HG03442 (cell line): ENCODE measurements at regions not wholly inside any gene's neighbourhood (a gene's known extent, or its start where the extent isn't known, plus 50 kb on each side); places are given as distances from the start of the nearest gene placed in this dataset.
"Not testable (repeated sequence)": the region's sequence is repeated elsewhere in the genome, so short reads cannot be mapped to it uniquely, and the experiment has no call there.

Experiments used
- ATAC-seq: cut with Tn5 transposase; IDR thresholded peaks from one replicate; pipeline ENCODE4 v1.9.1; 2021; ENCODE audit warnings: mild to moderate bottlenecking, moderate library complexity; ENCODE audit not compliant: unreplicated experiment

GRCh38 chr2:182593394-182593975 is 122.6 kb upstream of the DNAJC10 start:
- ATAC-seq, result no peak

DNA sequence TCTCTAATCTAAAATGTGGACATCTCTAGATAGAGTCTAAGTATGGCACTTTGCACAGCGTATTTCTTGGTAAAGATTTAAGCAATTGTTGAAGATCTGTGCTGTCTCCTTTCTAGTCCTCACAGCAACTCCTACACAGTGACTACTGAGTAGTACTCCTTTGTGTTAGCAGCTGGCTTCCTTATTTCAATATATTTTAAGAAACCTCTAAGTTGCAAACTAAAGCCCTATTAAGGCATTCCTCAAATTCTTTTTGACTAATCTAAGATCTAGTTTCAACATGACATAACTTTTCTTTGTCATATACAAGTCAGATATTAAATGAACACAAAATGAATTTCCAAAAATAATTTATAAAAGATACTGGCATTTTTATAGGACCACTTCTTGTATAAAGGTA is 121.8 kb upstream of the DNAJC10 start:
- ATAC-seq, result no peak

- no peak for ATAC-seq
Measured at GRCh38 chr2:182595650-182596049, 120.4 kb upstream of the DNAJC10 start.

DNA sequence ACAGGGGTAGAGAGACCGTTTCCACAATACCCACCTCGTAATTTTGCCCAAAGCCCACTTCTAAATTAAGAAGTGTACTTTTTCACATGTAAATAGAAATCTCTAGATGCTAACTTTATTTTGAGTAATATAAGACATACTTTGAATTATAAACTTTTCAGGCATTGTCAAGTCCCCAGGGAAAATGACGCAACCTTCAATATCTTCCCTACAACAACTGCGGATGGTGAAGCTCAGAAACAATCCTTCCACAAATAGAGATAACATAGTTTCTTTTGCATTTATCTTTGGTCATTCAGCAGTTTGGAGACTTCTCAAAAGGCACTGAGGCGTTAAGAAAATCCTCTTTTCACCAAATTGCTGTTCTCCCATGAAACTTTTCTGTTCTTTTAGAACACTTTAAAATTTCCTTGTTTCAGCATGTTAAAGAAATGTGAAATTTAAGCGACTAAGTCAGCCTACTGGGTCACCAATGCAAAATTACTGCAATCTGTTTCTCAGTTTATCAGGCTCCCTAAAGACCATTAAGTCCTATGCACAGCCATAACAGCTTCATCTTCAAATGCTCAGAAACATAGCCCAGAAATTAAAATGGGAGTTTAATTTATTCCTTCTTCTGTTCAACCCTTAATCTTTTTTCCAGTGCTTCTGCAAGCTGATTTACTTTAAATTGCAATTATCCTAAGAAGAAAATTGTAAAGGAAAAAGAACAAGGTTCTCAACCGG is 118.3 kb upstream of the DNAJC10 start:
- no peak for ATAC-seq

DNA sequence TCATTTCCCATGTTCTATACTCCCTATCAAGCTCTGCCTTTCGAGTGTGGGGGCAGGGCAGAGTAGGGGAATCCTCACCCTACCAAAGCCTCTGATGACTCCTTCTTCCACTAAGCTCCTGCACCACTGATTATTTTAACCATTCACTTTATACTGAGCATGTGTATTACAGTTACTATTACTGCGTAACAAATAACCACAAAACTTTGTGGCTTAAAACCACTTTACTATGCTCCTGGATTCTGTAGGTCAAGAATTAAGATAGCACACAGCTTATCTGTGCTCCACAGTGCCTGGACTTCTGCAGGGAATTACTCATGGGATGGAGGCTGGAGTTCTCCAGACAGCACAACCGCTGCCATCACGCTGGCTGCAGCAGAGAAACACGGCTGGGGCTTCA is 117.4 kb upstream of the DNAJC10 start:
- ATAC-seq, result no peak

- no peak for ATAC-seq
Measured at GRCh38 chr2:182605166-182605565, 110.9 kb upstream of the DNAJC10 start.

- peak; percentile 60 for ATAC-seq
Measured at GRCh38 chr2:182606728-182607681, 109.1 kb upstream of the DNAJC10 start.

- ATAC-seq, result no peak
Measured at GRCh38 chr2:182608181-182608845, 107.7 kb upstream of the DNAJC10 start.

DNA sequence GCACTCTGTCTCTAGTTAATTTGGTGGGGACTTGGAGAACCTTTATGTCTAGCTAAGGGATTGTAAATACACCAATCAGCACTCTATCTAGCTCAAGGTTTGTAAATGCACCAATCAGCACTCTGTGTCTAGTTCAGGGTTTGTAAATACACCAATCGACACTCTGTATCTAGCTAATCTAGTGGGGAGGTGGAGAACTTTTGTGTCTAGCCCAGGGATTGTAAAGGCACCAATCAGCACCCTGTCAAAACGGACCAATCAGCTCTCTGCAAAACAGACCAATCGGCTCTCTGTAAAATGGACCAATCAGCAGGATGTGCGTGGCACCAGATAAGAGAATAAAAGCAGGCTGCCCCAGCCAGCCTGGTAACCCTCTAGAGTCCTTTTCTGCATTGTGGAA is 107.1 kb upstream of the DNAJC10 start:
- not testable (repeated sequence) for ATAC-seq

DNA sequence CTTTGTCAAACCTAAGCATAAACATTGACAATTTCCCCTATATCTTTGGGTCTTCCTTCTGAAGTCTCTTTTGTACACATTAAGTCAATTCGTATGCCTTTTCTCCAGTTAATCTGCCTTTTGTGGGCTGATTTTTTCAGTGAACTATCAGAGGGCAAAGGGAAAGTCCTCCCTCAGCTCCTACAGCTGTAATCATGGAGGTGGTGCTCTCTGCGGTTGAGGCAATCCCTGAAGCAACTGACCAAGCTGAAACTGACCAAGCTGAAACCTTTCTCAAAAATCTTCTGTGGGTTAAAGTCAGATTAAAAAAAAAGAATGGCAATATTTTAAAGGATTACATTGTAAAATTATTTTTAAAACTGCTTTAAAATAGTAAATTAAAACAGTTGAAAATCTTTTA is 105.8 kb upstream of the DNAJC10 start:
- ATAC-seq, result no peak

GRCh38 chr2:182611009-182611408 is 105.0 kb upstream of the DNAJC10 start:
- no peak for ATAC-seq

DNA sequence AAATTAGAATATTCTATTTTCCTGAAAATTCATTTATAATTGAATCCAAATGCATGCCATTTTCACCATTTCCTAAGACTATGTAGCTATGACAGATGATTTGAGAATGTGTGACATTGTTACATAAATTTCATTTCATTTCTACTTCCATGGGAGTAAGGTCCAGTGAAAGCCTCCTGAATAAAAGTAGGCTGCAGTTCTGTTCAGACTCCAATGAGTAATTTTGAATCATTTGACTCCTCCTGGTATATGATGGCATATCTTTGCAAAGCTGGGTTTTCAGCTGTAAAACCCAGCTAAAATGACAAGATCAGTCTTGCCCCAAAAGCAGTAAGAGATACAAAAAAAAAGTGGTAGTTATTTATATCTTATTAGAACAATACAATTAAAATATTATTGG is 101.0 kb upstream of the DNAJC10 start:
- no peak for ATAC-seq

- ATAC-seq, result no peak
Measured at GRCh38 chr2:182616471-182617393, 99.3 kb upstream of the DNAJC10 start.

- ATAC-seq, result no peak
Measured at GRCh38 chr2:182618672-182619079, 97.4 kb upstream of the DNAJC10 start.

DNA sequence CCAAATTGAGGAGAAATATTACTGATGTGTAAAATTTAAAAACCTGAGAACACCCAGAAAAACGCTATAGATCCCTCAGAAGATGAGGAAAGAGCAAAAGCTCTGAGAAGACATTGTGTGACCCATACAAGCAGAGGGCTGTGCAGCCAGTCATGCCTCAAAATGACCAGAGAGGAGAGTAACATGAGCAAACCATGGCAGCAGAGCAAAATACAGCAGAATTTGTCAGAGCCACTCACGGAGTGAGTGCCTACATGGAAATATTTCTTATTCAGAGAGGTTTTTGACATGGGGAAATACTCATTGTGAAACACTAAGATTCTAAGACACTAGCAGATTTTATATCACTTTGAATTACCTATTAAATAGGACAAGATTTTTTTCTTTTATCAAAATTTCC is 96.8 kb upstream of the DNAJC10 start:
- ATAC-seq, result no peak

DNA sequence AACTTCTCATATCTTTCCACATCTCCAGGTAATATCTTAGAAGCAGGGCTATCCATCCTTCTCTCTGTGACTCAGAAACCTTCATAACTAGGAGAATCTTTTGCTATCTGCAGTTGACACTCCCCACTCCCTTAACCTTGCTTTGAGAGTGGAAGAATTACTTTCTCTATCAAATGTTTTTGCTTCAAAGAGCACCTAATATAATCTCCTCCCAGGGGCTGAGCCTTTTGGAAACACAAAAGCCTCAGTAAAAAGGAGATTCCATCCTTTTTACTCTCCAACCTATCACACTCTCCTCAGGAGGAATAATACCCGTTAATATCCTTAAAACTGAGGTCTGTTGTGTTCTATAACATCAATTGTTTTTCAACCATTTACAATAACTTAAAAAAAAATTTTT is 94.9 kb upstream of the DNAJC10 start:
- ATAC-seq, result no peak

DNA sequence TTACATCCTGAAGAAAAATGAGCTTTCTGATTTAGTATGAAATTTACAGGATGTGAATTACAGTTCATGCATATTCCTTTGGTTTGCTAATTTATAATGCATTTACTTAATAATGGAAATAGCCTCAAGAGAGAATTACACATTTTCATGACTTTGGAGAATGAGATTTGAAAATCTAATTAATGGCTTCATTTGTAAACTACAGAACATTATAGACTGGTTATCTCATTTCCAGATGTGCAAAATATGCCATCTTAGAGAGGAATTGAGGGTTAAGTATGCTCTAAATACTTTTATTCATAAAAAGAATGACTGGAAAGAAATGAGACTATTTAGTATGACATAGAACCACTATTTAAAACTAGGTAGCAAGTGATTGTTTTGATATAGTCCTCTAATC is 94.2 kb upstream of the DNAJC10 start:
- no peak for ATAC-seq

- ATAC-seq, result no peak
Measured at GRCh38 chr2:182622231-182622630, 93.8 kb upstream of the DNAJC10 start.

DNA sequence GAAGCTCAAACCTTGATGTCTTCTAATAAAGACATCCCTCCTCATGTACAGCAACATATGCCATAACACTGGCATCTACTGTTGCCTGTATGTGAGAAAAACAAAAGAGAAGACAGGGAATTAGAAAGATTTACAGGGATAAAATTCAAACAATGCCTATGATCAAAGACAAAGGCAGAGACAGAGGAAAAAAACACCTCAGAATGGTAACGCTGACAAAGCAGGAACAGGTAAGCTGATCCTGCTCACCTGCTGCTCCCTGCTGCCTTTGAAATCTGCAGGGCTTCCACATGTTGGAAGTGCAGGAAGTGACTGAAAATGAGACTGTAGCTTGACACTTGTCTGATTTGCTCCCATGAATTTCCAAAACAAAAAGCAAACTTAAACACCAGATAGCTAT is 90.2 kb upstream of the DNAJC10 start:
- no peak for ATAC-seq

DNA sequence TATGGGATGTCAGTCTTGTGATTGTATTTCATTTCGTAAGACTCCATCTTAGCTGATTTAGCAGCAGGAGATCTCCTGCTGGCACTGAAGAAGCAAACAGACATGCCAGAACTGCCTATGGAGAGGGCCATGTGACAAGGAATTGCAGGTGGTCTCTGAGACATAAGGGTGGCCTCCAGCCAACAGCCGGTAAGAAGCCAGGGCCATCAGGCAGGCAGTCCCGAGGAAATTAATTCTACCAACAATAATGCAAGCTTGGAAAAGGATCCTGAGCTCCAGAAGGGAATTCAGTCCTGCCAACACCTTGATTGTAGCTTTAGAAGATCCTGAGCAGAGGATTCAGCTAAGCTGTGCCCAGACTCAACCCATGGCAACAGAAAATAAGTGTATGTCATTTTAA is 87.1 kb upstream of the DNAJC10 start:
- ATAC-seq, result no peak
